Raji (cell line): ENCODE measurements at regions not wholly inside any gene's neighbourhood (a gene's known extent, or its start where the extent isn't known, plus 50 kb on each side); places are given as distances from the start of the nearest gene placed in this dataset.

Experiments used
- POLR2A ChIP-seq: IDR thresholded peaks from 2 replicates; pipeline ENCODE4 v1.6.1; 2011; ENCODE audit warnings: low read depth, low read length, control low read depth; ENCODE audit not compliant: insufficient read depth

- no peak for TF ChIP-seq POLR2A
Measured at GRCh38 chr2:172333978-172334330, 93.4 kb upstream of the ITGA6 start.

GRCh38 chr2:172334988-172335387 lies 92.4 kb upstream of the ITGA6 start:
- no peak for TF ChIP-seq POLR2A

GRCh38 chr2:172335736-172336135 lies 91.7 kb upstream of the ITGA6 start:
- TF ChIP-seq POLR2A, result no peak

GRCh38 chr2:172336681-172337080 lies 90.7 kb upstream of the ITGA6 start:
- no peak for TF ChIP-seq POLR2A

- TF ChIP-seq POLR2A, result no peak
Measured at GRCh38 chr2:172339371-172340010, 87.9 kb upstream of the ITGA6 start.

- no peak for TF ChIP-seq POLR2A
Measured at GRCh38 chr2:172340394-172340793, 87.0 kb upstream of the ITGA6 start.

- no peak for TF ChIP-seq POLR2A
Measured at GRCh38 chr2:172342078-172342477, 85.3 kb upstream of the ITGA6 start.

- TF ChIP-seq POLR2A, result no peak
Measured at GRCh38 chr2:172342611-172343010, 84.8 kb upstream of the ITGA6 start.

GRCh38 chr2:172344159-172344558 lies 83.2 kb upstream of the ITGA6 start:
- no peak for TF ChIP-seq POLR2A

- no peak for TF ChIP-seq POLR2A
Measured at GRCh38 chr2:172345956-172346555, 81.3 kb upstream of the ITGA6 start.

- TF ChIP-seq POLR2A, result no peak
Measured at GRCh38 chr2:172348555-172349288, 78.7 kb upstream of the ITGA6 start.

- TF ChIP-seq POLR2A, result no peak
Measured at GRCh38 chr2:172350839-172351479, 76.4 kb upstream of the ITGA6 start.

- no peak for TF ChIP-seq POLR2A
Measured at GRCh38 chr2:172351586-172351985, 75.8 kb upstream of the ITGA6 start.

- TF ChIP-seq POLR2A, result no peak
Measured at GRCh38 chr2:172354347-172354746, 73.0 kb upstream of the ITGA6 start.

- no peak for TF ChIP-seq POLR2A
Measured at GRCh38 chr2:172357442-172357841, 69.9 kb upstream of the ITGA6 start.
